ENCODE measurements at regions not wholly inside any gene's neighbourhood (a gene's known extent, or its start where the extent isn't known, plus 50 kb on each side); places are given as distances from the start of the nearest gene placed in this dataset.

- TF ChIP-seq MYC (IDR thresholded peaks at IDR 0.05; ENCODE audit: low read depth, low read length) (no peak), POLR2A (IDR thresholded peaks at IDR 0.05; ENCODE audit: extremely low read depth, insufficient read length) (no peak)
These were observed 132.7 kb downstream of the ANXA2 start for GRCh38 chr15:60265057-60265456.
